DMS 273 (cell line): ENCODE measurements at regions not wholly inside any gene's neighbourhood (a gene's known extent, or its start where the extent isn't known, plus 50 kb on each side); places are given as distances from the start of the nearest gene placed in this dataset.

Experiments
- DNase-seq: peaks from one replicate; lab custom pipeline; 2025; ENCODE audit not compliant: unreplicated experiment; lab: John Stamatoyannopoulos, UW

- DNase-seq: no peak
These were observed 466.3 kb upstream of the HS3ST1 start for GRCh38 chr4:11894977-11895376.

DNA sequence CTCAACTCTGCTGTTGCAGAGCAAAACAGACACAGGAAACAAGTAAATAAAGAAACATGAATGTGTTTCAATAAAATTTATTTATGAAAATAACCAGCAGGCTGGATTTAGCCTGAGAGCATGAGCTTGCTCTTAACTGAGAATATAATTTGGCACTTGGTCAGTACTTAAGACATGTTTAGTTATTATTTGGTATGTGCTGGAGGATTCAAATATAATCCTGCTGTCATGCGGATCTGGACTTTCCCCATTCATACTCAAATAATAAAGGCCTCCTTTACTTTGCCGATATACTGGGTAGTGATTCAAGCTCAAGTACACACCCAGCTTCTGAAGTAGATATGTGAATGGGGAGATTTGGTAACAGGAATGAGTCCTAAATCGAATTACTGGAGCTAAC, 465.5 kb upstream of the HS3ST1 start:
- DNase-seq: no peak

- no peak for DNase-seq
These were observed 460.4 kb upstream of the HS3ST1 start for GRCh38 chr4:11889099-11889498.

DNA sequence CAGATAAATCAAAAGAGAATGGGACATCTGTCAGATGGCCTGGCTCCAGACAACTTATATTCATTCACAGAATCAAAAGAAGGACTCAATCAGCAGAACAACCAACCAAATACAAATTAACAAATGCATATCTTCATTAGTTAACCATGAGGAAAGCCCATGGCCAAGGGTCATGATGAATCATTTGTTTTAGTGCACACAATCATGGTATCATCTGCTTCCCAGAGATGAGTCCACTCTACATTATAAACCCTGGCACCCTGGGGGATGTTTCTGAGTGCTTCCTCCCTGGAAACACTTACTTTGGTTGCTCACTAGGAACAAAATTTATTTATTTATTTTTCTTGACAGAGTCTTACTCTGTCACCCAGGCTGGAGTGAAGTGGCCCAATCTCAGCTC, 453.3 kb upstream of the HS3ST1 start:
- no peak for DNase-seq

- no peak for DNase-seq
These were observed 452.7 kb upstream of the HS3ST1 start for GRCh38 chr4:11881364-11881763.

DNA sequence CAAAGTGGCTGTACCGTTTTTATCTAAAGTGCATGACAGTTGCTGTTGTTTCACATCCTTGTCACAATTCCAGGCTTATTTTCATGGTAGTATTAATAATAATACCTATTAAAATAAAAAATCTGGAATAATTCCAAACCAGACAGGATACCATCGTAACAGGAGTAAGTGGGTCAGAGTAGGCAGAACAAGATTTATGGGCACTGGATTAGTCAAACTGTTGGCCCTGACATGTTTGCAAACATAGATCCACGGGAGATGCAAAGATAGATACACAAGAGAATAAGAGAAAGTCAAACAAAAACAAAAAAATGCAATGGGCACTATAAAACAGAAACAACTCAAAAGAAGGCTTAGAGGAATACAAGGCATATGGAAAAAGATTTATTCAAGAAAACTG, 449.5 kb upstream of the HS3ST1 start:
- DNase-seq: no peak

- no peak for DNase-seq
These were observed 447.4 kb upstream of the HS3ST1 start for GRCh38 chr4:11876104-11876503.

- DNase-seq: no peak
These were observed 440.6 kb upstream of the HS3ST1 start for GRCh38 chr4:11869191-11869870.

DNA sequence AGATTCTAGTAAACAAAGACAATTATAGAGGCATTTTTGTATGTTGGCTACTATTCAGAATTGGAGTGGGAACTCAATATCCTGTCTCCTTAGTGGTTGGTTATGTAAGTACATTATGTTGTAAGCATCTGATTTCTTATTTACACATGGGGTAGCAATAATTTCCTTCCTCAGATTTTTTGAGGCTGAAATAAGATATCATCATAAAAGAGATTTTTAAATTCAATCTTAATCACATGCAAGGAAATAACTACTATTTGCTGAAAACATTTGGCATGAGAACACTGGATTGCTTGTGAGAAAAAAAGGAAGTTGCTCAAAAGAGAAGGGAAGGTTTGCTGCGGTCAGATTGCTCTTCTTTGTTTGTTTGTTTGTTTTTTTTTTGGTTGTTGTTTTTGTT, 437.7 kb upstream of the HS3ST1 start:
- no peak for DNase-seq

DNA sequence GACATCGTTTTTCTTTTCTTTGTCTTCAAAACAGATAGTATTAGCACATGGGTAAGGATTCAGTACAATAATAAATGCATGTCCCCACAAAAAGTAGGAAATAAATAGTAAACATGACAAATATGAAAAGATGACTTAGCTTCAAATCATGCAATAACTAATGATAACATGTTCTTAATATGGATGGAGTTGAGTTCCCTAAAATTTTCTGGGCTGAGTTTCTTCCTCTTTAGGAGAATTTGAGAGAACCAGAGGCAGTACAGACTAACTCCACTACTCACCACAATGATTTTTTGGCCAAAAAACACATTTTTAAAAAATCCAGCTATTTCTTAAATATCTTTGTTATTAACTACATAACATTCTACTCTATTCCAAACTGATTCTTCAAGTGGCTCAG, 432.3 kb upstream of the HS3ST1 start:
- DNase-seq: no peak

DNA sequence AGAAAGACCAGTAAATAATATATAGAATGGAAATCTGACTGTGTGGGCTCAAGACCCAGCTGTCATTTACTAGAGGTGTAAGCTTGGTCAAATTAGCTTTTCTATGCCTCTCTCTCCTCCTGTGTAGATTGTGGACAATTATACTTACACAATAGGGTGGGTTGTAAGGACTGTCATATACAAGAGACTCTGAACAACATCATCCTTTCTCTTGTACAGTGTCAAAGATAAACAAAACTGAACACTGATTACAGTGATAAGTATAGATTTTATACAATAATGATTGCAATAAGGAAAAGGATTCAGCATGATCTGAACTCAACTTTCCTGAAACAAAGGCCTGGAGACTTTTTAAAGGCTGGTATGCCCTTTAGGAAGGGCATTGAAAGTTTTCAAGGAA, 429.2 kb upstream of the HS3ST1 start:
- no peak for DNase-seq

DNA sequence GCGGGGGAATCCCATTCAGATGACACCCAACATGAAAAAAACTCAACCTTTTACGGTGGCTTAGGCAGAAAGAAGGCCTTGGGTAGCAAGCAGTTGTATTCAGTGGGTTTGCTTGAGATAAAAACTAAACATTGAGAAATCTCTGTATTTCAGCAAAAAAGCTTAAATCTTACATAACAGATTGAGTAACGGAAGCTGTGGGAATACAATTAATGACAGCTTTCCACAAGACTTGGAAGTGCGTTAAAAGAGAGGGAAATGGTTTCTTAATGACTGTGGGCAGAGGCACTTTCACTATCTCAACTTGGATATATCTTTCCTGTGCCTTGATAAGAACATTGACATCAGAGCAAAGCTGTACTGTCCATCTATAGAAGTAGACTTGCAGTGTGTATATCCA, 418.5 kb upstream of the HS3ST1 start:
- DNase-seq: no peak

GRCh38 chr4:11843927-11844326, 415.2 kb upstream of the HS3ST1 start:
- DNase-seq: no peak

GRCh38 chr4:11843340-11843739, 414.6 kb upstream of the HS3ST1 start:
- no peak for DNase-seq

GRCh38 chr4:11842620-11843263, 414.0 kb upstream of the HS3ST1 start:
- no peak for DNase-seq

DNA sequence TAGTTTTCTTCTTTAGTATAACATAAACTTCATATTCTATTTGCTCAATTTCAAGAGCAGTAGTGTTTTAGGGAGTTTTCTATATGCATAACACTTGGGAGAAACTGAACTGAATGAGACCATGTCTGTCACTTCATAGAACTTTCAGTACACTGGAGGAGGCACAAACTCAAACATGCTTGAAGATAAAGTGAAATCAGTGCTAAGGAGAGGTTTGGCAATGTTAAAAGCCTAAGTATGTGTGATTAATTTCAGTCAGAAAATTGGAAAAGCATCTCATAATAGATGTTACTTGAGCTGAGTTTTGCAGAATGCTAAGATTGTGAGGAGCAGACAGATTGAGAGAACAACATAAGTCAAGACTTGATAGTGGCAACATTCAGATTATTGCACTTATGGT, 411.2 kb upstream of the HS3ST1 start:
- DNase-seq: no peak

- DNase-seq: no peak
These were observed 403.0 kb upstream of the HS3ST1 start for GRCh38 chr4:11831739-11832138.

DNA sequence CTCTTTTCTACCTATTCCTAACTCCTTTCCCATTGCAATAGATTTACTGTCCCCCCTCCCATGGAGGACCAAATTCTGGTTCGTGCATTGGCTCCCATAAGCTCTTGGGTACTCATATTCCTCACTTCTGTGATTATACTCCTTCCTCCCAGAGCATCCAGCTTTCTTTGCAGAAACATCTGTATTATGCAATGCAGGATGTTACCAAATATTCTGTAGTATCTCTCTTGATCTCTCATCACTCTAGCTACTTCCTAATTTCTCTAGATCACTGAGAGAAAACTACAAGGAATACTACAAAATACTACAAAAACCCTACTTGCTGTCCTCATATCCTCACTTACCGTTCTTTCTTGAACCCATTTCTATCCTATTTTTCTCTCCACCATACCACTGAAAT, 395.9 kb upstream of the HS3ST1 start:
- DNase-seq: no peak

GRCh38 chr4:11821772-11822430, 393.2 kb upstream of the HS3ST1 start:
- no peak for DNase-seq

- DNase-seq: no peak
These were observed 388.4 kb upstream of the HS3ST1 start for GRCh38 chr4:11817088-11817487.

- DNase-seq: no peak
These were observed 386.1 kb upstream of the HS3ST1 start for GRCh38 chr4:11814758-11815157.

DNA sequence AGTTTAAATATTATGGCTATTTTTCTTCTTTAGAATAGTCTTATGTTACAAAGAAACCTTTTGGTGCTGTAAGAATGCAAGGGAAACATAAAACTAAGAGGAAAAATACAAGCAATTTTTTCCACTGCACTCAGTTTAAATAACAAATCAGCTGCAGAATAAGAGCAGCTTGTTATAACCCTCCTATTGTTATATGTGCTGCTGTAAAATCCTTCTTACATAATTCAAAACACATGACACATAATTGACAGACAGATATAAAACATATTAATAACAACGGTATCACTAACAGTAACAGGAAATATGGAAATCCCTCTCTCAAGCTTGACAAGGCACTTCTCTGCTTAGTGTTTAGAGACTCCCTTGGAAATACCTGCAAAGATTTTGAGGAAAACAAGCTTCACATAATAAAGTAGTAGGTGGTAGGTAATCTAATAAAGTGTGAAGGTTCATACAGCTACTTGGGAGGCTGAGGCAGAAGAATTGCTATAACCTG, 385.3 kb upstream of the HS3ST1 start:
- no peak for DNase-seq
